ENCODE measurements at regions not wholly inside any gene's neighbourhood (a gene's known extent, or its start where the extent isn't known, plus 50 kb on each side); places are given as distances from the start of the nearest gene placed in this dataset.

GRCh38 chr4:97150966-97151365 is 992.3 kb downstream of the STPG2 start:
- H3K4me1 ChIP-seq, result no peaks in the 10 kb centered on the region
- no peaks in the 10 kb centered on the region for H3K36me3 ChIP-seq
- DNase-seq, result no peak
- intact Hi-C loops (cut with DNase I), result no loop called here
- H3K4me3 ChIP-seq (replicated peaks in 1 of 3), result no peak overlapping the region
- no peak for TF ChIP-seq POLR2A (IDR thresholded peaks at IDR 0.05)
- no peak for TF ChIP-seq CTCF (IDR thresholded peaks at IDR 0.05)
- no peaks in the 10 kb centered on the region for H3K9me3 ChIP-seq
- whole genome bisulfite sequencing, 2 donors, result 93 to 96% methylated on average over 2 of the region's 2 CpGs
- H3K27me3 ChIP-seq, result no peaks in the 10 kb centered on the region
- H3K27ac ChIP-seq, result no peak overlapping the region

- intact Hi-C loops (cut with DNase I), result no loop called here
- no peaks in the 10 kb centered on the region for H3K4me1 ChIP-seq
- H3K36me3 ChIP-seq, result no peaks in the 10 kb centered on the region
- H3K27ac ChIP-seq, result no peak overlapping the region
- H3K9me3 ChIP-seq, result no peaks in the 10 kb centered on the region
- H3K27me3 ChIP-seq, result no peaks in the 10 kb centered on the region
- H3K4me3 ChIP-seq (replicated peaks in 1 of 3), result no peak overlapping the region
- DNase-seq, result no peak
- TF ChIP-seq CTCF (IDR thresholded peaks at IDR 0.05) (no peak), POLR2A (IDR thresholded peaks at IDR 0.05) (no peak)
Observed at GRCh38 chr4:97152149-97152548, 991.1 kb downstream of the STPG2 start.

- Histone ChIP-seq H3K27ac (no peak overlapping the region), H3K4me3 (replicated peaks in 1 of 3) (no peak overlapping the region), H3K9me3 (no peaks in the 10 kb centered on the region), H3K4me1 (no peaks in the 10 kb centered on the region), H3K36me3 (no peaks in the 10 kb centered on the region), H3K27me3 (no peaks in the 10 kb centered on the region)
- TF ChIP-seq CTCF (IDR thresholded peaks at IDR 0.05), result peak in 4 of 6 experiments; percentile 32 to 68 (median 61)
- TF ChIP-seq POLR2A (IDR thresholded peaks at IDR 0.05), result no peak
- intact Hi-C loops (cut with DNase I), result no loop called here
- DNase-seq, result no peak
- 84 to 95% methylated on average over 1 of the region's 1 CpG for WGBS, 2 donors
Observed at GRCh38 chr4:97153042-97153441, 990.2 kb downstream of the STPG2 start.

- Histone ChIP-seq H3K27me3 (no peaks in the 10 kb centered on the region), H3K4me3 (replicated peaks in 1 of 3) (no peak overlapping the region), H3K36me3 (no peaks in the 10 kb centered on the region), H3K27ac (no peak overlapping the region), H3K9me3 (no peaks in the 10 kb centered on the region), H3K4me1 (no peaks in the 10 kb centered on the region)
- 82 to 83% methylated on average over 1 of the region's 1 CpG for WGBS, 2 donors
- intact Hi-C loops (cut with DNase I), result no loop called here
- TF ChIP-seq CTCF (IDR thresholded peaks at IDR 0.05), result no peak
- TF ChIP-seq POLR2A (IDR thresholded peaks at IDR 0.05), result no peak
- no peak for DNase-seq
Observed at GRCh38 chr4:97159625-97160024, 983.7 kb downstream of the STPG2 start.

GRCh38 chr4:97185233-97185632 is 958.0 kb downstream of the STPG2 start:
- Histone ChIP-seq H3K27ac (no peak overlapping the region), H3K9me3 (no peaks in the 10 kb centered on the region), H3K4me3 (replicated peaks in 1 of 3) (no peak overlapping the region), H3K27me3 (no peaks in the 10 kb centered on the region), H3K4me1 (no peaks in the 10 kb centered on the region), H3K36me3 (no peaks in the 10 kb centered on the region)
- TF ChIP-seq POLR2A (IDR thresholded peaks at IDR 0.05), result no peak
- no peak for TF ChIP-seq CTCF (IDR thresholded peaks at IDR 0.05)
- intact Hi-C loops (cut with DNase I), result no loop called here
- no peak for DNase-seq
